ENCODE measurements at regions not wholly inside any gene's neighbourhood (a gene's known extent, or its start where the extent isn't known, plus 50 kb on each side); places are given as distances from the start of the nearest gene placed in this dataset.

GRCh38 chr2:194411221-194411620, 1245.8 kb upstream of the SLC39A10 start (continued):
- TF ChIP-seq ESRRA (CRISPR knock-in tag; IDR thresholded peaks at IDR 0.05; ENCODE audit: borderline replicate concordance), result no peak
- no peak for TF ChIP-seq TEAD1 (CRISPR knock-in tag; IDR thresholded peaks at IDR 0.05)
- TF ChIP-seq ZNF138 (CRISPR knock-in tag; conservative IDR thresholded peaks at IDR 0.05), result no peak
- TF ChIP-seq ATF3 (CRISPR knock-in tag; conservative IDR thresholded peaks at IDR 0.05), result no peak
- no peak for TF ChIP-seq TEAD4 (CRISPR knock-in tag; IDR thresholded peaks at IDR 0.05)
- TF ChIP-seq IRF1 (CRISPR knock-in tag; IDR thresholded peaks at IDR 0.05), result no peak
- no peak for TF ChIP-seq E2F1 (CRISPR knock-in tag; IDR thresholded peaks at IDR 0.05)

- H3K4me3 Mint-ChIP-seq, result no peak overlapping the region
- H3K27me3 Mint-ChIP-seq (ENCODE audit: low read depth), result no peaks in the 10 kb centered on the region
- CTCF ChIA-PET, result no interaction called here
- ATAC-seq (no peak), DNase-seq (ENCODE audit: low spot score) (no peak)
- TF ChIP-seq ZNF671 (CRISPR knock-in tag; IDR thresholded peaks at IDR 0.05), result no peak
- no peak for TF ChIP-seq CDX4 (CRISPR knock-in tag; IDR thresholded peaks at IDR 0.05; ENCODE audit: borderline replicate concordance)
- no peak for TF ChIP-seq ZNF423 (CRISPR knock-in tag; IDR thresholded peaks at IDR 0.05)
- no peak for TF ChIP-seq EMX1 (CRISPR knock-in tag; IDR thresholded peaks at IDR 0.05)
- TF ChIP-seq RELA (CRISPR knock-in tag; IDR thresholded peaks at IDR 0.05; ENCODE audit: borderline replicate concordance), result no peak
- TF ChIP-seq USF1 (CRISPR knock-in tag; IDR thresholded peaks at IDR 0.05), result no peak
- no peak for TF ChIP-seq GTF2I (CRISPR knock-in tag; conservative IDR thresholded peaks at IDR 0.05)
- no peak for TF ChIP-seq IRF2 (CRISPR knock-in tag; IDR thresholded peaks at IDR 0.05; ENCODE audit: borderline replicate concordance, low read depth)
- TF ChIP-seq MAX (CRISPR knock-in tag; IDR thresholded peaks at IDR 0.05), result no peak
- TF ChIP-seq MLX (CRISPR knock-in tag; IDR thresholded peaks at IDR 0.05), result no peak
- H3K4me1 Mint-ChIP-seq, result no peaks in the 10 kb centered on the region
- no peaks in the 10 kb centered on the region for H3K36me3 Mint-ChIP-seq
- H3K27ac Mint-ChIP-seq, result no peak overlapping the region
- H3K9me3 Mint-ChIP-seq, result peaks cover 11% of the 10 kb centered on the region
- POLR2A ChIA-PET, result no interaction called here
Observed at GRCh38 chr2:194395818-194396217, 1261.2 kb upstream of the SLC39A10 start.

GRCh38 chr2:194385376-194385775, 1271.7 kb upstream of the SLC39A10 start:
- Mint-ChIP-seq H3K4me3 (no peak overlapping the region), H3K9me3 (peaks cover 44% of the 10 kb centered on the region), H3K27ac (no peak overlapping the region), H3K4me1 (no peaks in the 10 kb centered on the region), H3K36me3 (peaks cover 22% of the 10 kb centered on the region), H3K27me3 (ENCODE audit: low read depth) (no peaks in the 10 kb centered on the region)
- ChIA-PET POLR2A (no interaction called here), CTCF (no interaction called here)
- no peak for ATAC-seq
- DNase-seq (ENCODE audit: low spot score), result no peak
- no peak for TF ChIP-seq RORB (CRISPR knock-in tag; IDR thresholded peaks at IDR 0.05)
- no peak for TF ChIP-seq ERG (CRISPR knock-in tag; IDR thresholded peaks at IDR 0.05)
- no peak for TF ChIP-seq FOXK1 (CRISPR knock-in tag; IDR thresholded peaks at IDR 0.05)
- TF ChIP-seq ZNF671 (CRISPR knock-in tag; IDR thresholded peaks at IDR 0.05), result no peak
- TF ChIP-seq ELF4 (CRISPR knock-in tag; IDR thresholded peaks at IDR 0.05; ENCODE audit: low read depth), result no peak
- no peak for TF ChIP-seq ZNF532 (CRISPR knock-in tag; IDR thresholded peaks at IDR 0.05; ENCODE audit: borderline replicate concordance)
- no peak for TF ChIP-seq JUN (CRISPR knock-in tag; IDR thresholded peaks at IDR 0.05)
- no peak for TF ChIP-seq IRF1 (CRISPR knock-in tag; IDR thresholded peaks at IDR 0.05)

Measured in WTC11 (cell line).